GM23338 (cell line): ENCODE measurements at regions not wholly inside any gene's neighbourhood (a gene's known extent, or its start where the extent isn't known, plus 50 kb on each side); places are given as distances from the start of the nearest gene placed in this dataset.

Experiments used
- ATAC-seq: fragments of 200-7000 bp; cut with Tn5 transposase; 3 replicates; pipeline ENCODE4 v1.9.1; 2020
- DNase-seq: peaks from one replicate; pipeline ENCODE4 v3.0.0-alpha.2; 2015; ENCODE audit warnings: low spot score
- H2AFZ ChIP-seq: fragments of 200-600 bp; sonication (generic); 2 replicates; pipeline ENCODE4 v1.8.0; 2016; ENCODE audit warnings: antibody characterized with exemption, mild to moderate bottlenecking, moderate library complexity
- H3F3A ChIP-seq: fragments of 200-600 bp; sonication (generic); replicated peaks from 2 replicates; pipeline ENCODE4 v1.8.0; 2017; ENCODE audit warnings: antibody characterized with exemption, mixed run types, low read depth
- H3K27ac ChIP-seq: fragments of 200-600 bp; sonication (generic); 2 replicates; pipeline ENCODE4 v1.6.1; 2016; ENCODE audit warnings: low read depth
- H3K27me3 ChIP-seq: fragments of 200-600 bp; sonication (generic); 2 replicates; pipeline ENCODE4 v1.8.0; 2016; ENCODE audit warnings: mild to moderate bottlenecking, mixed run types, moderate library complexity; ENCODE audit not compliant: insufficient read depth
- H3K36me3 ChIP-seq: fragments of 200-600 bp; sonication (generic); 2 replicates; pipeline ENCODE4 v1.8.0; 2016; ENCODE audit warnings: mild to moderate bottlenecking; ENCODE audit not compliant: insufficient read depth
- H3K4me1 ChIP-seq: fragments of 200-600 bp; sonication (generic); 2 replicates; pipeline ENCODE4 v1.8.0; 2016; ENCODE audit warnings: mild to moderate bottlenecking, moderate library complexity; ENCODE audit not compliant: insufficient read depth
- H3K4me2 ChIP-seq: fragments of 200-600 bp; sonication (generic); 2 replicates; pipeline ENCODE4 v1.7.1; 2017; ENCODE audit warnings: mixed run types
- H3K4me3 ChIP-seq: fragments of 200-600 bp; sonication (generic); 2 replicates; pipeline ENCODE4 v1.6.1; 2016; ENCODE audit warnings: mixed run types
- H3K79me2 ChIP-seq: fragments of 200-600 bp; sonication (generic); replicated peaks from 2 replicates; pipeline ENCODE4 v1.8.0; 2017; ENCODE audit warnings: mild to moderate bottlenecking; ENCODE audit not compliant: insufficient read depth
- H3K9me2 ChIP-seq: fragments of 200-600 bp; sonication (generic); 2 replicates; pipeline ENCODE4 v1.8.0; 2017; ENCODE audit not compliant: insufficient read depth
- H4K20me1 ChIP-seq: fragments of 200-600 bp; sonication (generic); replicated peaks from 2 replicates; pipeline ENCODE4 v1.8.0; 2017; ENCODE audit warnings: mild to moderate bottlenecking; ENCODE audit not compliant: insufficient read depth
- H3K27ac Mint-ChIP-seq: 2 replicates; pipeline ENCODE4 v1.8.0; 2020; ENCODE audit warnings: inconsistent platforms, mild to moderate bottlenecking, moderate library complexity, mixed read lengths
- H3K27me3 Mint-ChIP-seq: 3 replicates; pipeline ENCODE4 v1.8.0; 2022; ENCODE audit warnings: low read depth, mild to moderate bottlenecking, moderate library complexity, mixed read lengths, inconsistent platforms; ENCODE audit not compliant: insufficient read depth, poor library complexity
- H3K36me3 Mint-ChIP-seq: 3 replicates; pipeline ENCODE4 v1.8.0; 2021; ENCODE audit warnings: low read depth, mild to moderate bottlenecking, inconsistent platforms, moderate library complexity, mixed read lengths
- H3K4me1 Mint-ChIP-seq: 3 replicates; pipeline ENCODE4 v1.8.0; 2020; ENCODE audit warnings: mild to moderate bottlenecking, inconsistent platforms, mixed read lengths
- H3K4me3 Mint-ChIP-seq: 3 replicates; pipeline ENCODE4 v1.8.0; 2021; ENCODE audit warnings: moderate library complexity, mild to moderate bottlenecking, inconsistent platforms, mixed read lengths
- H3K9me3 Mint-ChIP-seq: 3 replicates; pipeline ENCODE4 v1.8.0; 2020; ENCODE audit warnings: moderate library complexity, mild to moderate bottlenecking, inconsistent platforms, mixed read lengths
- CREB1 ChIP-seq: fragments of 250-450 bp; sonication (Bioruptor Pico); IDR thresholded peaks from 2 replicates; pipeline ENCODE4 v1.5.0; 2020; ENCODE audit warnings: low read depth, mild to moderate bottlenecking, moderate library complexity
- EZH2 ChIP-seq: fragments of 200-600 bp; sonication (generic); IDR thresholded peaks from one replicate; pipeline ENCODE4 v1.8.0; 2017; ENCODE audit warnings: antibody characterized with exemption, mild to moderate bottlenecking, low read depth; ENCODE audit not compliant: unreplicated experiment
- EZH2phosphoT487 ChIP-seq: fragments of 200-600 bp; sonication (generic); IDR thresholded peaks from one replicate; pipeline ENCODE4 v1.8.1; 2018; ENCODE audit warnings: antibody characterized with exemption; ENCODE audit not compliant: unreplicated experiment
- JUNB ChIP-seq: IDR thresholded peaks from one replicate; pipeline ENCODE4 v1.6.1; 2016; ENCODE audit warnings: antibody characterized with exemption; ENCODE audit not compliant: unreplicated experiment
- NANOG ChIP-seq: IDR thresholded peaks from 2 replicates; pipeline ENCODE4 v1.6.1; 2016; ENCODE audit warnings: antibody characterized with exemption, borderline replicate concordance
- STAT1 ChIP-seq: IDR thresholded peaks from one replicate; pipeline ENCODE4 v1.6.1; 2016; ENCODE audit warnings: antibody characterized with exemption; ENCODE audit not compliant: unreplicated experiment
- ZNF114 ChIP-seq: fragments of 250-450 bp; sonication (Bioruptor Pico); IDR thresholded peaks from 2 replicates; pipeline ENCODE4 v1.5.0; 2020; ENCODE audit warnings: mild to moderate bottlenecking, moderate library complexity
- TF ChIP-seq, protein P1 (sequence below): IDR thresholded peaks from 2 replicates; pipeline ENCODE4 v1.6.1; 2016; ENCODE audit warnings: antibody characterized with exemption
- TF ChIP-seq, protein P2 (sequence below), 2 experiments: fragments of 200-600 bp in 1 of 2; sonication (generic) in 1 of 2; conservative IDR thresholded peaks; 2 replicates each; pipeline versions ENCODE4 v1.5.1 to v1.6.1; 2016 to 2017; ENCODE audit warnings: antibody characterized with exemption in 2 of 2, low read depth in 2 of 2, mild to moderate bottlenecking in 2 of 2, moderate library complexity in 1 of 2
- TF ChIP-seq, protein P3 (sequence below): IDR thresholded peaks from one replicate; pipeline ENCODE4 v1.6.1; 2018; ENCODE audit warnings: antibody characterized with exemption; ENCODE audit not compliant: unreplicated experiment

DNA sequence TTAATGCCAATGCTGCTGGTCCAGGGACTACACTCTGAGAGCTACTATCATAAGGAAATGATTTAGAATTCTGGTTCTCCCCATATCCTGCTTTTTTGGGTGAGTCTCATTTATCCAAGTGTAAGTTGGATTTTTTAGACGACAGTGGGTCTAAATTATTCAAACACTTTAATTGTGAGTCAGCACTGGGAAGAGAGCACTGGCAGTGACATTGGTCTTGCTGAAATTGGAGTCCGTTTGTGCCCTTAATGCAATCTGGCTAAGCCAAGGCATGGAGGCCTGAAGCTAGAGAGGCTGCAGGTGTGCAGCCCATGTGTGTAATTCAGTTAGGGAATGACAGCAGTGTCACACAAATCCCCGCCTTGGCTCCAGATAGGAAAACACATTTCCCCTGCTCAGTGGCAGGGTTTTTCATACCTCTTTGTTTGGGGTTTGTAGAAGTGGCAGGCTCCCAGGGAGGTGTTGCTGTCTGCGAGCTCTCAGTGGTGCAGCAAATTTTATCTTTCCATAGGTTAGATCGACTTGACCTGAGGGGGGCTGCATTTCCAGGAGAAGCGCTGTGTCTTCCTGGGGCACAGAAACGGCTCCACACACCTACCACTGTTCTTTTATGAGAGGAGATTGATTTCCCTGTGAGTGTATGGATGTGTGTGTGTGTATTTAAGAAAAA, 197.7 kb downstream of the CD47 start (continued):
- TF ChIP-seq CREB1 (no peak), EZH2phosphoT487 (no peak)
- TF ChIP-seq, protein P1, sequence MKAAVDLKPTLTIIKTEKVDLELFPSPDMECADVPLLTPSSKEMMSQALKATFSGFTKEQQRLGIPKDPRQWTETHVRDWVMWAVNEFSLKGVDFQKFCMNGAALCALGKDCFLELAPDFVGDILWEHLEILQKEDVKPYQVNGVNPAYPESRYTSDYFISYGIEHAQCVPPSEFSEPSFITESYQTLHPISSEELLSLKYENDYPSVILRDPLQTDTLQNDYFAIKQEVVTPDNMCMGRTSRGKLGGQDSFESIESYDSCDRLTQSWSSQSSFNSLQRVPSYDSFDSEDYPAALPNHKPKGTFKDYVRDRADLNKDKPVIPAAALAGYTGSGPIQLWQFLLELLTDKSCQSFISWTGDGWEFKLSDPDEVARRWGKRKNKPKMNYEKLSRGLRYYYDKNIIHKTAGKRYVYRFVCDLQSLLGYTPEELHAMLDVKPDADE = no peak

DNA sequence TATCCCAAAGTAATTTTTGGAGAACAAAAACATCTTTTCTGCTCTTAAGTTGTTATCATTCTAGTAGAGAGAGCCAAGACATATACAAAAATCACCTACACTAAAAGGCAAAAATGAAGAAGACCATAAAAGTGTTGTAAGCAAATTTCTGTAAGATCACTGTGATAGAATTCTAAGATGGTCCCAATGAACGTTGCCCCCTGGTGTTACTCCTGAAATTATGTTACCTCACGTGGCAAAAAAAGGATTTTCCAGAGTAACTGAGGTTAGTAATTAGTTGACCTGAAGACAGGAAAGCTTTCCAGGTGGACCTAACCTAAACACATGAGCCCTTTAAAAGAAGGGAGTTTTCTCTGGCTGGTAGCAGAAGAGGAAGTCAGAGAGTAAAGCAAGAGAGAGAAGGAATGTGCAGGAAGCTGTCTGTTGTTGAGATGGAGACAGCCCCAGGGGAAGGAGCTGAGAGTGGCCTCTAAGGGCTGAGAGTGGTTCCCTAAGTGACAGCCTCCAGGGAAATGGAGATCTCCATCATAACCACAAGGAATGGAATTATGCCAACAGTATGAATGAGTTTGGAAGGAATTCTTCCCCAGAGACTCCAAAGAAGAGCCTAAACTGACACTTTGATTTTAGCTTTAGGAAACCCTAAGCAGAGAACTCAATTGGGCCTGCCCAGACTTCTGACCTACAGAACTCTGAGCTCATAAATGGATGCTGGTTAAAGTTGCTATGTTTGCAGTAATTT, 205.9 kb downstream of the CD47 start:
- Histone ChIP-seq H3K27ac (no peak overlapping the region), H3K4me1 (0 out of 2 replicates have a peak, but pooled peaks cover 7% of the 10 kb centered on the region), H3K9me2 (no peaks in the 10 kb centered on the region), H3K36me3 (no peaks in the 10 kb centered on the region), H3K79me2 (no peaks in the 10 kb centered on the region), H3F3A (no peaks in the 10 kb centered on the region), H2AFZ (no peak overlapping the region), H3K27me3 (no peaks in the 10 kb centered on the region), H3K4me2 (no peak overlapping the region), H4K20me1 (no peaks in the 10 kb centered on the region), H3K4me3 (no peak overlapping the region)
- H3K27ac Mint-ChIP-seq = no peak overlapping the region
- H3K4me1 Mint-ChIP-seq = peaks cover 9% of the 10 kb centered on the region
- ATAC-seq = 0 out of 3 replicates have a peak, but pooled peaks have one; percentile 34
- DNase-seq = peak; percentile 31
- H3K27me3 Mint-ChIP-seq = no peaks in the 10 kb centered on the region
- H3K4me3 Mint-ChIP-seq = no peak overlapping the region
- no peak for TF ChIP-seq STAT1
- TF ChIP-seq JUNB = no peak
- TF ChIP-seq, protein P2, sequence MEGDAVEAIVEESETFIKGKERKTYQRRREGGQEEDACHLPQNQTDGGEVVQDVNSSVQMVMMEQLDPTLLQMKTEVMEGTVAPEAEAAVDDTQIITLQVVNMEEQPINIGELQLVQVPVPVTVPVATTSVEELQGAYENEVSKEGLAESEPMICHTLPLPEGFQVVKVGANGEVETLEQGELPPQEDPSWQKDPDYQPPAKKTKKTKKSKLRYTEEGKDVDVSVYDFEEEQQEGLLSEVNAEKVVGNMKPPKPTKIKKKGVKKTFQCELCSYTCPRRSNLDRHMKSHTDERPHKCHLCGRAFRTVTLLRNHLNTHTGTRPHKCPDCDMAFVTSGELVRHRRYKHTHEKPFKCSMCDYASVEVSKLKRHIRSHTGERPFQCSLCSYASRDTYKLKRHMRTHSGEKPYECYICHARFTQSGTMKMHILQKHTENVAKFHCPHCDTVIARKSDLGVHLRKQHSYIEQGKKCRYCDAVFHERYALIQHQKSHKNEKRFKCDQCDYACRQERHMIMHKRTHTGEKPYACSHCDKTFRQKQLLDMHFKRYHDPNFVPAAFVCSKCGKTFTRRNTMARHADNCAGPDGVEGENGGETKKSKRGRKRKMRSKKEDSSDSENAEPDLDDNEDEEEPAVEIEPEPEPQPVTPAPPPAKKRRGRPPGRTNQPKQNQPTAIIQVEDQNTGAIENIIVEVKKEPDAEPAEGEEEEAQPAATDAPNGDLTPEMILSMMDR (conservative IDR thresholded peaks at IDR 0.05; ENCODE audit: low read depth in 2 of 2) = peak; percentile 36 to 38
- no peak for TF ChIP-seq NANOG
- no peak for TF ChIP-seq EZH2
- TF ChIP-seq CREB1 = no peak
- no peak for TF ChIP-seq ZNF114 (CRISPR knock-in tag)
- TF ChIP-seq, protein P3, sequence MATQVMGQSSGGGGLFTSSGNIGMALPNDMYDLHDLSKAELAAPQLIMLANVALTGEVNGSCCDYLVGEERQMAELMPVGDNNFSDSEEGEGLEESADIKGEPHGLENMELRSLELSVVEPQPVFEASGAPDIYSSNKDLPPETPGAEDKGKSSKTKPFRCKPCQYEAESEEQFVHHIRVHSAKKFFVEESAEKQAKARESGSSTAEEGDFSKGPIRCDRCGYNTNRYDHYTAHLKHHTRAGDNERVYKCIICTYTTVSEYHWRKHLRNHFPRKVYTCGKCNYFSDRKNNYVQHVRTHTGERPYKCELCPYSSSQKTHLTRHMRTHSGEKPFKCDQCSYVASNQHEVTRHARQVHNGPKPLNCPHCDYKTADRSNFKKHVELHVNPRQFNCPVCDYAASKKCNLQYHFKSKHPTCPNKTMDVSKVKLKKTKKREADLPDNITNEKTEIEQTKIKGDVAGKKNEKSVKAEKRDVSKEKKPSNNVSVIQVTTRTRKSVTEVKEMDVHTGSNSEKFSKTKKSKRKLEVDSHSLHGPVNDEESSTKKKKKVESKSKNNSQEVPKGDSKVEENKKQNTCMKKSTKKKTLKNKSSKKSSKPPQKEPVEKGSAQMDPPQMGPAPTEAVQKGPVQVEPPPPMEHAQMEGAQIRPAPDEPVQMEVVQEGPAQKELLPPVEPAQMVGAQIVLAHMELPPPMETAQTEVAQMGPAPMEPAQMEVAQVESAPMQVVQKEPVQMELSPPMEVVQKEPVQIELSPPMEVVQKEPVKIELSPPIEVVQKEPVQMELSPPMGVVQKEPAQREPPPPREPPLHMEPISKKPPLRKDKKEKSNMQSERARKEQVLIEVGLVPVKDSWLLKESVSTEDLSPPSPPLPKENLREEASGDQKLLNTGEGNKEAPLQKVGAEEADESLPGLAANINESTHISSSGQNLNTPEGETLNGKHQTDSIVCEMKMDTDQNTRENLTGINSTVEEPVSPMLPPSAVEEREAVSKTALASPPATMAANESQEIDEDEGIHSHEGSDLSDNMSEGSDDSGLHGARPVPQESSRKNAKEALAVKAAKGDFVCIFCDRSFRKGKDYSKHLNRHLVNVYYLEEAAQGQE = no peak
- peaks cover 10% of the 10 kb centered on the region for H3K9me3 Mint-ChIP-seq
- peaks cover 3% of the 10 kb centered on the region; the same call in 2 of the 3 replicates for H3K36me3 Mint-ChIP-seq
